K562 (cell line): ENCODE measurements at regions not wholly inside any gene's neighbourhood (a gene's known extent, or its start where the extent isn't known, plus 50 kb on each side); places are given as distances from the start of the nearest gene placed in this dataset.

Source experiments
- ATAC-seq: fragments of 200-7000 bp; cut with Tn5 transposase; 3 replicates; pipeline ENCODE4 v1.9.1; 2020; ENCODE audit warnings: moderate library complexity
- BruUV-seq: library from RNA; stranded (reverse); fragments of 400-500 nt; replicated peaks from 2 replicates; lab custom pipeline; 2021; lab: Mats Ljungman, UMichigan
- CTCF ChIA-PET: fragments of 300-600 bp; formaldehyde crosslinking; extraction: SDS; loops from one replicate; lab custom pipeline; 2021; ENCODE audit warnings: low intra/inter-chr PET ratio; lab: Yijun Ruan, JAX
- POLR2A ChIA-PET: fragments of 300-600, 350-650 bp; sonication (Branson Sonifier 250); formaldehyde crosslinking; extraction: SDS; loops from one replicate; lab custom pipeline; 2021; ENCODE audit warnings: antibody characterized with exemption, inconsistent platforms; lab: Yijun Ruan, JAX
- DNase-seq, 4 experiments: peaks; one replicate each; pipeline versions ENCODE4 v3.0.0 to v3.0.0-alpha.2; 2011 to 2018; ENCODE audit warnings: low spot score in 3 of 4, mixed read lengths in 3 of 4; ENCODE audit errors: extremely low read depth in 1 of 4
- FAIRE-seq: peaks from 2 replicates; lab custom pipeline; 2011; peaks lifted over from hg19 to GRCh38; lab: Jason Lieb, UNC
- H2AFZ ChIP-seq: 2 replicates; pipeline ENCODE4 v1.6.0; 2011; ENCODE audit warnings: low read depth, low read length, control low read depth, inconsistent platforms
- H3K27ac ChIP-seq: fragments of 200-600 bp; 3 replicates; pipeline ENCODE4 v1.8.0; 2011; ENCODE audit warnings: low read depth, mild to moderate bottlenecking, control low read depth, inconsistent platforms, low read length, moderate library complexity, mixed read lengths; ENCODE audit errors: extremely low read depth
- H3K27me3 ChIP-seq, 2 experiments: fragments of 300-600 bp in 1 of 2; 2 replicates in 1 of 2; 3 replicates in 1 of 2; pipeline versions ENCODE4 v1.6.0 to v1.8.0; 2011; ENCODE audit warnings: inconsistent platforms in 2 of 2, low read length in 2 of 2, mild to moderate bottlenecking in 1 of 2, mixed read lengths in 1 of 2, moderate library complexity in 1 of 2; ENCODE audit not compliant: control insufficient read depth in 2 of 2, insufficient read depth in 2 of 2
- H3K36me3 ChIP-seq: fragments of 300-600 bp; 3 replicates; pipeline ENCODE4 v1.8.0; 2011; ENCODE audit warnings: mild to moderate bottlenecking, low read length, inconsistent platforms; ENCODE audit not compliant: control insufficient read depth, insufficient read depth
- H3K4me1 ChIP-seq, 2 experiments: fragments of 200-600 bp in 1 of 2; replicated peaks in 1 of 2; 2 replicates in 1 of 2; 3 replicates in 1 of 2; pipeline versions ENCODE4 v1.5.1 to v1.8.0; 2011; ENCODE audit warnings: inconsistent platforms in 2 of 2, low read length in 2 of 2, mild to moderate bottlenecking in 1 of 2, mixed read lengths in 1 of 2, moderate library complexity in 1 of 2; ENCODE audit not compliant: control insufficient read depth in 2 of 2, insufficient read depth in 2 of 2
- H3K4me2 ChIP-seq: 2 replicates; pipeline ENCODE4 v1.6.1; 2011; ENCODE audit warnings: low read length, control low read depth, inconsistent platforms, mixed read lengths; ENCODE audit not compliant: insufficient read depth
- H3K4me3 ChIP-seq: fragments of 200-600 bp; sonication (generic), shearing (Covaris generic); 2 replicates; pipeline ENCODE4 v1.5.1; 2016; ENCODE audit warnings: control low read depth, inconsistent platforms
- H3K79me2 ChIP-seq: fragments of 200-600 bp; 3 replicates; pipeline ENCODE4 v1.8.0; 2011; ENCODE audit warnings: low read length, inconsistent platforms; ENCODE audit not compliant: control insufficient read depth, insufficient read depth
- H3K9ac ChIP-seq, 2 experiments: 2 replicates each; pipeline versions ENCODE4 v1.6.0 to v1.6.1; 2011; ENCODE audit warnings: low read depth in 2 of 2, low read length in 2 of 2, control low read depth in 1 of 2, inconsistent platforms in 1 of 2, mild to moderate bottlenecking in 1 of 2, mixed read lengths in 1 of 2; ENCODE audit not compliant: insufficient read depth in 1 of 2
- H3K9me1 ChIP-seq: one replicate; pipeline ENCODE4 v1.6.0; 2011; ENCODE audit warnings: inconsistent platforms, mild to moderate bottlenecking, low read length, moderate library complexity; ENCODE audit not compliant: control insufficient read depth, insufficient read depth
- H3K9me3 ChIP-seq: replicated peaks from 2 replicates; pipeline ENCODE4 v1.5.1; 2011; ENCODE audit warnings: low read depth, low read length, inconsistent platforms; ENCODE audit not compliant: control insufficient read depth, insufficient read depth
- H4K20me1 ChIP-seq: replicated peaks from 2 replicates; pipeline ENCODE4 v1.6.1; 2011; ENCODE audit warnings: low read length, inconsistent platforms, mixed read lengths; ENCODE audit not compliant: control insufficient read depth, insufficient read depth
- ASH1L ChIP-seq: fragments of 450-650 bp; IDR thresholded peaks from 2 replicates; pipeline ENCODE4 v1.6.1; 2018; ENCODE audit warnings: borderline replicate concordance, mild to moderate bottlenecking, low read depth; ENCODE audit not compliant: partially characterized antibody
- BRD4 ChIP-seq: fragments of 200-600 bp; sonication (generic); IDR thresholded peaks from 2 replicates; pipeline ENCODE4 v1.6.1; 2017; ENCODE audit warnings: inconsistent platforms
- C11orf30 ChIP-seq: fragments of 450-650 bp; IDR thresholded peaks from 2 replicates; pipeline ENCODE4 v1.6.1; 2016; ENCODE audit warnings: low read depth, mild to moderate bottlenecking
- HINFP ChIP-seq: fragments of 450-650 bp; conservative IDR thresholded peaks from 2 replicates; pipeline ENCODE4 v1.6.1; 2016; ENCODE audit warnings: missing genetic modification characterization, low read depth, mild to moderate bottlenecking, control low read depth, missing compliant biosample characterization
- KDM1A ChIP-seq, 2 experiments: fragments of 450-650 bp; IDR thresholded peaks; 2 replicates each; pipeline ENCODE4 v1.6.1; 2016; ENCODE audit warnings: mild to moderate bottlenecking in 2 of 2
- MAFK ChIP-seq: IDR thresholded peaks from 2 replicates; pipeline ENCODE4 v1.6.1; 2011; ENCODE audit warnings: low read length, improper control_type of control experiment
- POLR2H ChIP-seq: IDR thresholded peaks from 2 replicates; pipeline ENCODE4 v1.6.1; 2016; ENCODE audit warnings: missing genetic modification characterization, low read depth, mild to moderate bottlenecking, control low read depth, missing compliant biosample characterization, moderate library complexity
- ZNF316 ChIP-seq: fragments of 450-650 bp; IDR thresholded peaks from 2 replicates; pipeline ENCODE4 v1.6.1; 2016
- ZNF41 ChIP-seq: fragments of 250-450 bp; sonication (Bioruptor Pico); conservative IDR thresholded peaks from 2 replicates; pipeline ENCODE4 v1.4.0; 2020; ENCODE audit warnings: mild to moderate bottlenecking
- ZNF830 ChIP-seq: fragments of 250-450 bp; sonication (Bioruptor Pico); IDR thresholded peaks from 2 replicates; pipeline ENCODE4 v1.5.0; 2021; ENCODE audit warnings: mild to moderate bottlenecking
- WGBS: fragments of 100-300 bp; shearing (Covaris generic); methylation state at CpG from one replicate; pipeline ENCODE4 v1.1.6; 2016; ENCODE audit warnings: low coverage, mixed read lengths; ENCODE audit not compliant: insufficient coverage; ENCODE audit errors: missing lambda C conversion rate; 5-methylcytosine and 5-hydroxymethylcytosine counted together
- in situ Hi-C: fragments of 300-500 bp; cut with MboI; formaldehyde crosslinking; loops from 4 replicates; pipeline ENCODE4 v1.15.0; 2018; ENCODE audit warnings: inconsistent platforms, mixed read lengths
- intact Hi-C: fragments of 100-400 bp; cut with micrococcal nuclease; formaldehyde crosslinking; loops from 2 replicates; pipeline ENCODE4 v1.14.2; 2022
- TF ChIP-seq, protein P1 (sequence below), 2 experiments: fragments of 450-650 bp; IDR thresholded peaks; 2 replicates each; pipeline ENCODE4 v1.6.1; 2016

GRCh38 chr4:115294717-115295116 is 181.3 kb upstream of the NDST4 start:
- TF ChIP-seq BRD4 (no peak), HINFP (tag) (no peak), MAFK (no peak), C11orf30 (peak; percentile 17; the same call in 1 of the 2 replicates), ZNF316 (peak; percentile 72; the same call in 1 of the 2 replicates), ASH1L (no peak)
- H3K79me2 ChIP-seq = no peaks in the 10 kb centered on the region
- BruUV-seq = no TSS peak
- no peak overlapping the region for H3K4me2 ChIP-seq
- DNase-seq (no peak), FAIRE-seq (no peak), ATAC-seq (no peak)
- H3K9me1 ChIP-seq = no peaks in the 10 kb centered on the region
- intact Hi-C loops (no loop called here), in situ Hi-C loops (no loop called here)
- no peak overlapping the region for H3K9ac ChIP-seq
- no peaks in the 10 kb centered on the region for H3K27me3 ChIP-seq
- H2AFZ ChIP-seq = no peak overlapping the region
- no peaks in the 10 kb centered on the region for H4K20me1 ChIP-seq
- H3K4me3 ChIP-seq = no peak overlapping the region
- no peaks in the 10 kb centered on the region for H3K4me1 ChIP-seq
- H3K27ac ChIP-seq = no peak overlapping the region
- H3K9me3 ChIP-seq = no peaks in the 10 kb centered on the region
- ChIA-PET POLR2A (no interaction called here), CTCF (no interaction called here)
- H3K36me3 ChIP-seq = no peaks in the 10 kb centered on the region
- whole genome bisulfite sequencing = 0% methylated on average over 1 of the region's 1 CpG

DNA sequence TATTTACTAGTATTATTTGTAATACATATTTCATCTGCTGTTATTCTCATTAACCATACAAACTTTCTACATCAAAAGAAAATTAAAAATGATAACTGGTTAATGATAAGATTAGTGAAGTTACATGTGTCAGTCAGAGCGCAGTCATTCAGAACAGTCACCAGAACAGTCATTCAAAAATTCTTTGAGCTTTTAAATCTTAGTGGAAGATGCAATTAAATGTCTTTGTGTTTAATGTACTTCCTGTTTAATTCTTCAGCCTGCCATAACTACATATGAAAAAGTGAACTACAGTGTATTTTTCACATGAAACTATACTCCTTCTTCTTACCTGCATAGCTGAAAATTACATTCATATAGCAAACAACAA is 179.7 kb upstream of the NDST4 start:
- 5% methylated on average over 1 of the region's 1 CpG for WGBS
- DNase-seq = no peak
- ATAC-seq = no peak
- H3K27me3 ChIP-seq = no peaks in the 10 kb centered on the region
- no peak overlapping the region for H2AFZ ChIP-seq
- in situ Hi-C loops (no loop called here), intact Hi-C loops (no loop called here)
- POLR2A ChIA-PET = no interaction called here
- CTCF ChIA-PET = no interaction called here
- H3K79me2 ChIP-seq = no peaks in the 10 kb centered on the region
- no peak overlapping the region for H3K4me2 ChIP-seq
- H4K20me1 ChIP-seq = no peaks in the 10 kb centered on the region
- no peak for FAIRE-seq
- H3K9ac ChIP-seq = no peak overlapping the region
- no peak overlapping the region for H3K27ac ChIP-seq
- H3K9me1 ChIP-seq = no peaks in the 10 kb centered on the region
- no peaks in the 10 kb centered on the region for H3K36me3 ChIP-seq
- H3K4me3 ChIP-seq = no peak overlapping the region
- BruUV-seq = no TSS peak
- no peaks in the 10 kb centered on the region for H3K4me1 ChIP-seq
- no peaks in the 10 kb centered on the region for H3K9me3 ChIP-seq
- TF ChIP-seq POLR2H (tag) (no peak), ZNF41 (CRISPR knock-in tag) (no peak), ZNF830 (CRISPR knock-in tag) (no peak), KDM1A (IDR thresholded peaks at IDR 0.05) (no peak)
- TF ChIP-seq, protein P1, sequence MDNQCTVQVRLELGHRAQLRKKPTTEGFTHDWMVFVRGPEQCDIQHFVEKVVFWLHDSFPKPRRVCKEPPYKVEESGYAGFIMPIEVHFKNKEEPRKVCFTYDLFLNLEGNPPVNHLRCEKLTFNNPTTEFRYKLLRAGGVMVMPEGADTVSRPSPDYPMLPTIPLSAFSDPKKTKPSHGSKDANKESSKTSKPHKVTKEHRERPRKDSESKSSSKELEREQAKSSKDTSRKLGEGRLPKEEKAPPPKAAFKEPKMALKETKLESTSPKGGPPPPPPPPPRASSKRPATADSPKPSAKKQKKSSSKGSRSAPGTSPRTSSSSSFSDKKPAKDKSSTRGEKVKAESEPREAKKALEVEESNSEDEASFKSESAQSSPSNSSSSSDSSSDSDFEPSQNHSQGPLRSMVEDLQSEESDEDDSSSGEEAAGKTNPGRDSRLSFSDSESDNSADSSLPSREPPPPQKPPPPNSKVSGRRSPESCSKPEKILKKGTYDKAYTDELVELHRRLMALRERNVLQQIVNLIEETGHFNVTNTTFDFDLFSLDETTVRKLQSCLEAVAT (IDR thresholded peaks at IDR 0.05) = no peak
